WTC11 (cell line): ENCODE measurements at regions not wholly inside any gene's neighbourhood (a gene's known extent, or its start where the extent isn't known, plus 50 kb on each side); places are given as distances from the start of the nearest gene placed in this dataset.
A peak's percentile ranks its signal among the peaks of the same experiment; 100 is the strongest.

Experiments used
- ATAC-seq: fragments of 200-7000 bp; cut with Tn5 transposase; 2 replicates; pipeline ENCODE4 v1.10.0; 2021; ENCODE audit warnings: mild to moderate bottlenecking, moderate library complexity
- CTCF ChIA-PET: fragments of 300-600 bp; sonication (Branson Sonifier 250); formaldehyde crosslinking; loops from one replicate; lab custom pipeline; 2021; ENCODE audit warnings: antibody characterized with exemption; lab: Charles Lee
- POLR2A ChIA-PET: fragments of 350-600 bp; sonication (Branson Sonifier 250); formaldehyde crosslinking; loops from one replicate; lab custom pipeline; 2021; ENCODE audit warnings: antibody characterized with exemption; lab: Charles Lee
- DNase-seq: peaks from one replicate; pipeline ENCODE4 v3.0.0; 2021; ENCODE audit warnings: low spot score
- H3K27ac Mint-ChIP-seq: 2 replicates; pipeline ENCODE4 v1.8.0; 2021; ENCODE audit warnings: mixed read lengths
- H3K27me3 Mint-ChIP-seq: 2 replicates; pipeline ENCODE4 v1.8.0; 2021; ENCODE audit warnings: low read depth, mild to moderate bottlenecking, moderate library complexity, mixed read lengths
- H3K36me3 Mint-ChIP-seq: 2 replicates; pipeline ENCODE4 v1.8.0; 2021; ENCODE audit warnings: mixed read lengths
- H3K4me1 Mint-ChIP-seq: 2 replicates; pipeline ENCODE4 v1.8.0; 2022; ENCODE audit warnings: mixed read lengths
- H3K4me3 Mint-ChIP-seq: 2 replicates; pipeline ENCODE4 v1.8.0; 2021; ENCODE audit warnings: mild to moderate bottlenecking, moderate library complexity, mixed read lengths
- H3K9me3 Mint-ChIP-seq: 2 replicates; pipeline ENCODE4 v1.8.0; 2021; ENCODE audit warnings: mixed read lengths
- E2F4 ChIP-seq: sonication (generic); formaldehyde crosslinking; IDR thresholded peaks from 2 replicates; pipeline ENCODE4 v1.8.1; 2022; ENCODE audit warnings: low read depth, mild to moderate bottlenecking, moderate library complexity, missing genetic modification reagents, borderline replicate concordance
- ETV6 ChIP-seq: sonication (generic); formaldehyde crosslinking; IDR thresholded peaks from 2 replicates; pipeline ENCODE4 v1.8.1; 2022; ENCODE audit warnings: mild to moderate bottlenecking, missing genetic modification reagents
- IRF2 ChIP-seq: sonication (generic); formaldehyde crosslinking; IDR thresholded peaks from 2 replicates; pipeline ENCODE4 v1.8.0; 2022; ENCODE audit warnings: low read depth, missing genetic modification reagents, borderline replicate concordance
- MXD4 ChIP-seq: fragments of 250-450 bp; sonication (Bioruptor Pico); IDR thresholded peaks from 2 replicates; pipeline ENCODE4 v1.8.0; 2021; ENCODE audit warnings: mild to moderate bottlenecking, moderate library complexity, borderline replicate concordance
- MYBL2 ChIP-seq: sonication (generic); formaldehyde crosslinking; IDR thresholded peaks from 2 replicates; pipeline ENCODE4 v1.8.1; 2023; ENCODE audit warnings: mild to moderate bottlenecking, moderate library complexity, missing genetic modification reagents
- NFATC4 ChIP-seq: fragments of 250-450 bp; sonication (Bioruptor Pico); IDR thresholded peaks from 2 replicates; pipeline ENCODE4 v1.9.0; 2021; ENCODE audit warnings: mild to moderate bottlenecking
- NFYB ChIP-seq: sonication (generic); formaldehyde crosslinking; conservative IDR thresholded peaks from 2 replicates; pipeline ENCODE4 v1.8.0; 2022; ENCODE audit warnings: low read depth, missing genetic modification reagents
- PRRX2 ChIP-seq: fragments of 250-450 bp; sonication (Bioruptor Pico); IDR thresholded peaks from 2 replicates; pipeline ENCODE4 v1.8.0; 2021; ENCODE audit warnings: mild to moderate bottlenecking
- STAT6 ChIP-seq: sonication (generic); formaldehyde crosslinking; conservative IDR thresholded peaks from 2 replicates; pipeline ENCODE4 v1.8.1; 2023; ENCODE audit warnings: mild to moderate bottlenecking, low read depth, missing genetic modification reagents, moderate library complexity
- ZNF121 ChIP-seq: sonication (generic); formaldehyde crosslinking; IDR thresholded peaks from 2 replicates; pipeline ENCODE4 v1.8.0; 2023; ENCODE audit warnings: missing genetic modification reagents
- ZNF138 ChIP-seq: sonication (generic); formaldehyde crosslinking; conservative IDR thresholded peaks from 2 replicates; pipeline ENCODE4 v1.8.1; 2022; ENCODE audit warnings: mild to moderate bottlenecking, moderate library complexity, missing genetic modification reagents
- ZNF263 ChIP-seq: sonication (generic); formaldehyde crosslinking; IDR thresholded peaks from 2 replicates; pipeline ENCODE4 v1.8.1; 2022; ENCODE audit warnings: low read depth, mild to moderate bottlenecking, moderate library complexity, missing genetic modification reagents
- TF ChIP-seq, protein P1 (sequence below): fragments of 200-600 bp; IDR thresholded peaks from 2 replicates; pipeline ENCODE4 v1.8.0; 2022; ENCODE audit warnings: antibody characterized with exemption
- TF ChIP-seq, protein P2 (sequence below): sonication (generic); formaldehyde crosslinking; IDR thresholded peaks from 2 replicates; pipeline ENCODE4 v1.8.1; 2023; ENCODE audit warnings: mild to moderate bottlenecking, missing genetic modification reagents, borderline replicate concordance
- TF ChIP-seq, protein P3 (sequence below): sonication (generic); formaldehyde crosslinking; IDR thresholded peaks from 2 replicates; pipeline ENCODE4 v1.8.0; 2022; ENCODE audit warnings: mild to moderate bottlenecking, missing genetic modification reagents
- TF ChIP-seq, protein P4 (sequence below): fragments of 250-450 bp; sonication (Bioruptor Pico); IDR thresholded peaks from 2 replicates; pipeline ENCODE4 v1.9.0; 2021; ENCODE audit warnings: mild to moderate bottlenecking, borderline replicate concordance
- TF ChIP-seq, protein P5 (sequence below): sonication (generic); formaldehyde crosslinking; IDR thresholded peaks from 2 replicates; pipeline ENCODE4 v1.8.0; 2022; ENCODE audit warnings: mild to moderate bottlenecking, missing genetic modification reagents

GRCh38 chr6:134379599-134379998 is 61.7 kb upstream of the SGK1 start (continued):
- TF ChIP-seq, protein P1, sequence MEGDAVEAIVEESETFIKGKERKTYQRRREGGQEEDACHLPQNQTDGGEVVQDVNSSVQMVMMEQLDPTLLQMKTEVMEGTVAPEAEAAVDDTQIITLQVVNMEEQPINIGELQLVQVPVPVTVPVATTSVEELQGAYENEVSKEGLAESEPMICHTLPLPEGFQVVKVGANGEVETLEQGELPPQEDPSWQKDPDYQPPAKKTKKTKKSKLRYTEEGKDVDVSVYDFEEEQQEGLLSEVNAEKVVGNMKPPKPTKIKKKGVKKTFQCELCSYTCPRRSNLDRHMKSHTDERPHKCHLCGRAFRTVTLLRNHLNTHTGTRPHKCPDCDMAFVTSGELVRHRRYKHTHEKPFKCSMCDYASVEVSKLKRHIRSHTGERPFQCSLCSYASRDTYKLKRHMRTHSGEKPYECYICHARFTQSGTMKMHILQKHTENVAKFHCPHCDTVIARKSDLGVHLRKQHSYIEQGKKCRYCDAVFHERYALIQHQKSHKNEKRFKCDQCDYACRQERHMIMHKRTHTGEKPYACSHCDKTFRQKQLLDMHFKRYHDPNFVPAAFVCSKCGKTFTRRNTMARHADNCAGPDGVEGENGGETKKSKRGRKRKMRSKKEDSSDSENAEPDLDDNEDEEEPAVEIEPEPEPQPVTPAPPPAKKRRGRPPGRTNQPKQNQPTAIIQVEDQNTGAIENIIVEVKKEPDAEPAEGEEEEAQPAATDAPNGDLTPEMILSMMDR = no peak
- TF ChIP-seq, protein P2, sequence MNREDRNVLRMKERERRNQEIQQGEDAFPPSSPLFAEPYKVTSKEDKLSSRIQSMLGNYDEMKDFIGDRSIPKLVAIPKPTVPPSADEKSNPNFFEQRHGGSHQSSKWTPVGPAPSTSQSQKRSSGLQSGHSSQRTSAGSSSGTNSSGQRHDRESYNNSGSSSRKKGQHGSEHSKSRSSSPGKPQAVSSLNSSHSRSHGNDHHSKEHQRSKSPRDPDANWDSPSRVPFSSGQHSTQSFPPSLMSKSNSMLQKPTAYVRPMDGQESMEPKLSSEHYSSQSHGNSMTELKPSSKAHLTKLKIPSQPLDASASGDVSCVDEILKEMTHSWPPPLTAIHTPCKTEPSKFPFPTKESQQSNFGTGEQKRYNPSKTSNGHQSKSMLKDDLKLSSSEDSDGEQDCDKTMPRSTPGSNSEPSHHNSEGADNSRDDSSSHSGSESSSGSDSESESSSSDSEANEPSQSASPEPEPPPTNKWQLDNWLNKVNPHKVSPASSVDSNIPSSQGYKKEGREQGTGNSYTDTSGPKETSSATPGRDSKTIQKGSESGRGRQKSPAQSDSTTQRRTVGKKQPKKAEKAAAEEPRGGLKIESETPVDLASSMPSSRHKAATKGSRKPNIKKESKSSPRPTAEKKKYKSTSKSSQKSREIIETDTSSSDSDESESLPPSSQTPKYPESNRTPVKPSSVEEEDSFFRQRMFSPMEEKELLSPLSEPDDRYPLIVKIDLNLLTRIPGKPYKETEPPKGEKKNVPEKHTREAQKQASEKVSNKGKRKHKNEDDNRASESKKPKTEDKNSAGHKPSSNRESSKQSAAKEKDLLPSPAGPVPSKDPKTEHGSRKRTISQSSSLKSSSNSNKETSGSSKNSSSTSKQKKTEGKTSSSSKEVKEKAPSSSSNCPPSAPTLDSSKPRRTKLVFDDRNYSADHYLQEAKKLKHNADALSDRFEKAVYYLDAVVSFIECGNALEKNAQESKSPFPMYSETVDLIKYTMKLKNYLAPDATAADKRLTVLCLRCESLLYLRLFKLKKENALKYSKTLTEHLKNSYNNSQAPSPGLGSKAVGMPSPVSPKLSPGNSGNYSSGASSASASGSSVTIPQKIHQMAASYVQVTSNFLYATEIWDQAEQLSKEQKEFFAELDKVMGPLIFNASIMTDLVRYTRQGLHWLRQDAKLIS (CRISPR knock-in tag) = no peak
- TF ChIP-seq ETV6 (CRISPR knock-in tag) = no peak

DNA sequence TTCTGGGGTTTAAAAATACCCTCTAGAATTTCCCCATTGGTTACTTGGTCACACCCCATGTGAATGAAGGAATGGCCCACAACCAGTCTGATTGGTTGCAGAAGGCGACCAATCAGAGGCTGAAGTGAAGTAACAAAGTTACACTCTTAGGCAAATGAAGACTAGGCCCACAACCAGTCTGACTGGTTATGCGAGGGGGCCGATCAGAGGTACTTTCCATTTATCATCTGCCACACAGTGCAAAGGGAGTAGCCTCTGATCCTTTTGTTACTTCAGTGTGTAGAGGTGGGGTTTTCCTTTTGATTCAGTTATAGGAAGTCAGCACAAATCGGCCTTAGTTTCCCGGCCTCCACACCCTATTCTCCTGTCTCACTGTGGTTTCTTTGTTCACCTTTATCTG is 61.2 kb upstream of the SGK1 start:
- CTCF ChIA-PET = no interaction called here
- ATAC-seq (peak; percentile 97), DNase-seq (peak; percentile 54)
- POLR2A ChIA-PET = no interaction called here
- Mint-ChIP-seq H3K36me3 (peaks cover 4% of the 10 kb centered on the region), H3K27ac (no peak overlapping the region; the same call in 1 of the 2 replicates), H3K4me3 (0 out of 2 replicates have a peak overlapping the region, but pooled peaks have one; percentile 4), H3K4me1 (peaks cover 21% of the 10 kb centered on the region), H3K27me3 (no peaks in the 10 kb centered on the region), H3K9me3 (peaks cover 13% of the 10 kb centered on the region)
- peak; percentile 58 for TF ChIP-seq NFYB (CRISPR knock-in tag)
- TF ChIP-seq NFATC4 = no peak

- H3K9me3 Mint-ChIP-seq = peaks cover 13% of the 10 kb centered on the region
- CTCF ChIA-PET = no interaction called here
- H3K36me3 Mint-ChIP-seq = peaks cover 4% of the 10 kb centered on the region
- no peak for TF ChIP-seq MXD4 (CRISPR knock-in tag)
- TF ChIP-seq STAT6 (CRISPR knock-in tag) = no peak
- TF ChIP-seq, protein P3, sequence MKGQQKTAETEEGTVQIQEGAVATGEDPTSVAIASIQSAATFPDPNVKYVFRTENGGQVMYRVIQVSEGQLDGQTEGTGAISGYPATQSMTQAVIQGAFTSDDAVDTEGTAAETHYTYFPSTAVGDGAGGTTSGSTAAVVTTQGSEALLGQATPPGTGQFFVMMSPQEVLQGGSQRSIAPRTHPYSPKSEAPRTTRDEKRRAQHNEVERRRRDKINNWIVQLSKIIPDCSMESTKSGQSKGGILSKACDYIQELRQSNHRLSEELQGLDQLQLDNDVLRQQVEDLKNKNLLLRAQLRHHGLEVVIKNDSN (CRISPR knock-in tag) = no peak
- no peak for TF ChIP-seq E2F4 (CRISPR knock-in tag)
- no peak for TF ChIP-seq IRF2
- no peak for TF ChIP-seq ZNF263 (CRISPR knock-in tag)
- no peak for TF ChIP-seq PRRX2
- TF ChIP-seq, protein P4, sequence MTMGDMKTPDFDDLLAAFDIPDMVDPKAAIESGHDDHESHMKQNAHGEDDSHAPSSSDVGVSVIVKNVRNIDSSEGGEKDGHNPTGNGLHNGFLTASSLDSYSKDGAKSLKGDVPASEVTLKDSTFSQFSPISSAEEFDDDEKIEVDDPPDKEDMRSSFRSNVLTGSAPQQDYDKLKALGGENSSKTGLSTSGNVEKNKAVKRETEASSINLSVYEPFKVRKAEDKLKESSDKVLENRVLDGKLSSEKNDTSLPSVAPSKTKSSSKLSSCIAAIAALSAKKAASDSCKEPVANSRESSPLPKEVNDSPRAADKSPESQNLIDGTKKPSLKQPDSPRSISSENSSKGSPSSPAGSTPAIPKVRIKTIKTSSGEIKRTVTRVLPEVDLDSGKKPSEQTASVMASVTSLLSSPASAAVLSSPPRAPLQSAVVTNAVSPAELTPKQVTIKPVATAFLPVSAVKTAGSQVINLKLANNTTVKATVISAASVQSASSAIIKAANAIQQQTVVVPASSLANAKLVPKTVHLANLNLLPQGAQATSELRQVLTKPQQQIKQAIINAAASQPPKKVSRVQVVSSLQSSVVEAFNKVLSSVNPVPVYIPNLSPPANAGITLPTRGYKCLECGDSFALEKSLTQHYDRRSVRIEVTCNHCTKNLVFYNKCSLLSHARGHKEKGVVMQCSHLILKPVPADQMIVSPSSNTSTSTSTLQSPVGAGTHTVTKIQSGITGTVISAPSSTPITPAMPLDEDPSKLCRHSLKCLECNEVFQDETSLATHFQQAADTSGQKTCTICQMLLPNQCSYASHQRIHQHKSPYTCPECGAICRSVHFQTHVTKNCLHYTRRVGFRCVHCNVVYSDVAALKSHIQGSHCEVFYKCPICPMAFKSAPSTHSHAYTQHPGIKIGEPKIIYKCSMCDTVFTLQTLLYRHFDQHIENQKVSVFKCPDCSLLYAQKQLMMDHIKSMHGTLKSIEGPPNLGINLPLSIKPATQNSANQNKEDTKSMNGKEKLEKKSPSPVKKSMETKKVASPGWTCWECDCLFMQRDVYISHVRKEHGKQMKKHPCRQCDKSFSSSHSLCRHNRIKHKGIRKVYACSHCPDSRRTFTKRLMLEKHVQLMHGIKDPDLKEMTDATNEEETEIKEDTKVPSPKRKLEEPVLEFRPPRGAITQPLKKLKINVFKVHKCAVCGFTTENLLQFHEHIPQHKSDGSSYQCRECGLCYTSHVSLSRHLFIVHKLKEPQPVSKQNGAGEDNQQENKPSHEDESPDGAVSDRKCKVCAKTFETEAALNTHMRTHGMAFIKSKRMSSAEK (CRISPR knock-in tag) = no peak
- TF ChIP-seq, protein P5, sequence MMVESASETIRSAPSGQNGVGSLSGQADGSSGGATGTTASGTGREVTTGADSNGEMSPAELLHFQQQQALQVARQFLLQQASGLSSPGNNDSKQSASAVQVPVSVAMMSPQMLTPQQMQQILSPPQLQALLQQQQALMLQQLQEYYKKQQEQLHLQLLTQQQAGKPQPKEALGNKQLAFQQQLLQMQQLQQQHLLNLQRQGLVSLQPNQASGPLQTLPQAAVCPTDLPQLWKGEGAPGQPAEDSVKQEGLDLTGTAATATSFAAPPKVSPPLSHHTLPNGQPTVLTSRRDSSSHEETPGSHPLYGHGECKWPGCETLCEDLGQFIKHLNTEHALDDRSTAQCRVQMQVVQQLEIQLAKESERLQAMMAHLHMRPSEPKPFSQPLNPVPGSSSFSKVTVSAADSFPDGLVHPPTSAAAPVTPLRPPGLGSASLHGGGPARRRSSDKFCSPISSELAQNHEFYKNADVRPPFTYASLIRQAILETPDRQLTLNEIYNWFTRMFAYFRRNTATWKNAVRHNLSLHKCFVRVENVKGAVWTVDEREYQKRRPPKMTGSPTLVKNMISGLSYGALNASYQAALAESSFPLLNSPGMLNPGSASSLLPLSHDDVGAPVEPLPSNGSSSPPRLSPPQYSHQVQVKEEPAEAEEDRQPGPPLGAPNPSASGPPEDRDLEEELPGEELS (CRISPR knock-in tag) = no peak
- no peak for TF ChIP-seq ZNF138 (CRISPR knock-in tag)
- no peak for TF ChIP-seq MYBL2 (CRISPR knock-in tag)
- TF ChIP-seq ZNF121 (CRISPR knock-in tag) = no peak
Measured at GRCh38 chr6:134378426-134378825, 60.5 kb upstream of the SGK1 start.

More at GRCh38 chr6:134378426-134378825, 60.5 kb upstream of the SGK1 start:
- Mint-ChIP-seq H3K4me1 (peaks cover 21% of the 10 kb centered on the region), H3K4me3 (no peak overlapping the region), H3K27me3 (no peaks in the 10 kb centered on the region), H3K27ac (peak overlapping the region; percentile 31)
- no peak for ATAC-seq
- POLR2A ChIA-PET = no interaction called here
- no peak for DNase-seq
